Nephron progenitor cell (in vitro differentiated cells): ENCODE measurements at regions not wholly inside any gene's neighbourhood (a gene's known extent, or its start where the extent isn't known, plus 50 kb on each side); places are given as distances from the start of the nearest gene placed in this dataset.

ENCODE experiments used
- DNase-seq: peaks from one replicate; pipeline ENCODE4 v3.0.0; 2021
- H3K27ac Mint-ChIP-seq: 2 replicates; pipeline ENCODE4 v1.8.0; 2021; ENCODE audit warnings: mild to moderate bottlenecking, moderate library complexity, mixed read lengths
- H3K27me3 Mint-ChIP-seq: 2 replicates; pipeline ENCODE4 v1.8.0; 2021; ENCODE audit warnings: mild to moderate bottlenecking, low read depth, mixed read lengths; ENCODE audit not compliant: poor library complexity
- H3K36me3 Mint-ChIP-seq: 2 replicates; pipeline ENCODE4 v1.8.0; 2021; ENCODE audit warnings: low read depth, mixed read lengths
- H3K4me1 Mint-ChIP-seq: 2 replicates; pipeline ENCODE4 v1.8.0; 2021; ENCODE audit warnings: mixed read lengths
- H3K4me3 Mint-ChIP-seq: 2 replicates; pipeline ENCODE4 v1.8.0; 2021; ENCODE audit warnings: mild to moderate bottlenecking, moderate library complexity, mixed read lengths
- H3K9me3 Mint-ChIP-seq: 2 replicates; pipeline ENCODE4 v1.8.0; 2021; ENCODE audit warnings: mild to moderate bottlenecking, moderate library complexity, mixed read lengths
- CTCF ChIP-seq: fragments of 200-600 bp; sonication (generic); IDR thresholded peaks from 2 replicates; pipeline ENCODE4 v1.5.0; 2021; ENCODE audit warnings: antibody characterized with exemption

GRCh38 chr5:30279237-30279636 is 914.2 kb upstream of the CDH6 start:
- DNase-seq = no peak
- H3K4me1 Mint-ChIP-seq = no peaks in the 10 kb centered on the region
- TF ChIP-seq CTCF = no peak
- no peaks in the 10 kb centered on the region for H3K9me3 Mint-ChIP-seq
- H3K36me3 Mint-ChIP-seq = no peaks in the 10 kb centered on the region
- no peak overlapping the region for H3K4me3 Mint-ChIP-seq
- H3K27ac Mint-ChIP-seq = no peak overlapping the region
- H3K27me3 Mint-ChIP-seq = peaks cover 3% of the 10 kb centered on the region

DNA sequence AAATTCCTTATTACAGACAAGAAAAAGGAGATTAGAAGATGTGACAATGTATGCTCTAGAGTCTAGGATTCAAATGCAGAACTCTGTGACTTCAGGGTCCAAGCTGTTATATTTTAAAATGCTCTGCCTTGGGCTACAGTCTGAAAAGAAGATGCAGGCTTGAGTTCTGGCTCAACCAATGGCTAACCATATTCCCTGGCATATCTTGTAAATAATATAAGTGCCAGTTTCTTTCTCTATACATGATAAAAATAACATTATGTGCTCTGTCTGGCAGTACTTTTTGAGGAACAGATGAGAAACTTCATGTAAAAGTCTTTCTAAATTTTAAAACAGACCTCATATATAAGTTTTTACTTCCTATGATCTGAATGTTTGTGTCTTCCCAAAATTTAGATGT is 926.5 kb upstream of the CDH6 start:
- no peak for TF ChIP-seq CTCF
- Mint-ChIP-seq H3K36me3 (no peaks in the 10 kb centered on the region), H3K27ac (no peak overlapping the region), H3K9me3 (no peaks in the 10 kb centered on the region), H3K4me3 (no peak overlapping the region), H3K4me1 (no peaks in the 10 kb centered on the region), H3K27me3 (no peaks in the 10 kb centered on the region)
- no peak for DNase-seq

GRCh38 chr5:30239331-30240022 is 954.0 kb upstream of the CDH6 start:
- H3K27me3 Mint-ChIP-seq = no peaks in the 10 kb centered on the region
- no peak for DNase-seq
- no peaks in the 10 kb centered on the region for H3K9me3 Mint-ChIP-seq
- peak overlapping the region; percentile 72 for H3K27ac Mint-ChIP-seq
- no peak overlapping the region for H3K4me3 Mint-ChIP-seq
- no peak for TF ChIP-seq CTCF
- no peaks in the 10 kb centered on the region for H3K4me1 Mint-ChIP-seq
- no peaks in the 10 kb centered on the region for H3K36me3 Mint-ChIP-seq

DNA sequence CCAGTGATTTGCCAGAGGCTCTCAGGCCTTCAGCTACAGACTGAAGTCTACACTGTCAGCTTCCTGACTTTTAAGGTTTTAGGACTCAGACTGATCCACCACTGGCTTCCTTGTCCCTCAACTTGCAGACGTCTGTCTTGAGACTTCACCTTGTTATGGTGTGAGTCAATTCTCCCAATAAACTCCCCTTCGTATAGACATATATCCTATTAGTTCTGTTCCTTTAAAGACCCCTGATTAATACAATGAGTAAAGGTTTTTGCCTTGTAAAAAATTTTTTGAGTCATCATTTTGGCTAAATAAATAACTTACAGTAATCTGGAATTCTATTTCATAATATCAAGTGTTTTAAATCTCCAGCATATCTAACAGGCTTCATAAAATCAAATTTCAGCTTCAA is 956.3 kb upstream of the CDH6 start:
- Mint-ChIP-seq H3K4me1 (no peaks in the 10 kb centered on the region), H3K27me3 (no peaks in the 10 kb centered on the region), H3K36me3 (no peaks in the 10 kb centered on the region), H3K9me3 (no peaks in the 10 kb centered on the region), H3K4me3 (no peak overlapping the region), H3K27ac (no peak overlapping the region)
- no peak for DNase-seq
- no peak for TF ChIP-seq CTCF

DNA sequence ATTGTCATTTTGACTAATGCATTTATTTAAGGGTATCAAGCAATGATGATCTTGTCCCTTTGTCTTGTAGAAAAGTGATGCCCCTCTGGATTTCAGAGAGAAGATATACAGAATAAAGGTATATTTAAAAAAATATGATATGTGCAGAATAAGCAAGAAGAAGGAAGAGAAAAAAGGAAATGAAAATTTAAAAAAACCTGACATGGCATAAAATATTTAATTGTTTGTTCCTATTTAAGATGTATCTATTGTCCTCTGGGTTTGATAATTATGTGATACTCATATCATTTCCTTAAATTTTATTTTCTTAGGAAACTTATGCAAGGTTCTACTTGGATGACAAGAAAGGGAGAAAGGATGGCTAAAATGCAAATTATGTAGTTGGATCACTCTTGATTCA is 983.7 kb upstream of the CDH6 start:
- Mint-ChIP-seq H3K36me3 (no peaks in the 10 kb centered on the region), H3K27ac (no peak overlapping the region), H3K4me3 (no peak overlapping the region), H3K9me3 (peaks cover 18% of the 10 kb centered on the region), H3K4me1 (no peaks in the 10 kb centered on the region), H3K27me3 (no peaks in the 10 kb centered on the region)
- no peak for DNase-seq
- no peak for TF ChIP-seq CTCF

DNA sequence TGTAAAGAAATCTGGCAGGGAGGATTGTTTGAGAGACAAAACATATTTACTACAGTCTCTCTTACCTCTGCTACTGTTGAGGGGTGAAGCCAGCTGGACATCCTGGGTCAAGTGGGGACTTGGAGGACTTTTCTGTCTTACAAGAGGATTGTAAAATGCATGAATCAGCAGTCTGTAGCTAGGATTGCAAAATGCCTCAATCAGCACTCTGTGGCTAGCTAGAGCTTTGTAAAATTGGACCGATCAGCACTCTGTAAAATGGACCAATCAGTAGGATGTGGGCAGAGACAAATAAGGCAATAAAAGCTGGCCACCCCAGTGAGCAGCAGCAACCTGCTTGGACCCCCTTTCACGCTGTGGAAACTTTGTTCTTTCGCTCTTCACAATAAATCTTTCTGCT is 995.8 kb upstream of the CDH6 start:
- Mint-ChIP-seq H3K36me3 (no peaks in the 10 kb centered on the region), H3K9me3 (no peaks in the 10 kb centered on the region), H3K4me3 (no peak overlapping the region), H3K27me3 (no peaks in the 10 kb centered on the region), H3K27ac (no peak overlapping the region), H3K4me1 (no peaks in the 10 kb centered on the region)
- no peak for TF ChIP-seq CTCF
- DNase-seq = no peak
